ENCODE measurements at regions not wholly inside any gene's neighbourhood (a gene's known extent, or its start where the extent isn't known, plus 50 kb on each side); places are given as distances from the start of the nearest gene placed in this dataset.

- TF ChIP-seq CTCF (IDR thresholded peaks at IDR 0.05) (no peak), POLR2A (IDR thresholded peaks at IDR 0.05) (no peak)
These were observed 312.4 kb downstream of the BUD13 start for GRCh38 chr11:116460156-116460920.
